GM18508 (cell line): ENCODE measurements at regions not wholly inside any gene's neighbourhood (a gene's known extent, or its start where the extent isn't known, plus 50 kb on each side); places are given as distances from the start of the nearest gene placed in this dataset.

ENCODE experiments used
- ATAC-seq: cut with Tn5 transposase; IDR thresholded peaks from one replicate; pipeline ENCODE4 v1.9.1; 2021; ENCODE audit warnings: moderate number of reproducible peaks; ENCODE audit not compliant: insufficient read depth, unreplicated experiment

DNA sequence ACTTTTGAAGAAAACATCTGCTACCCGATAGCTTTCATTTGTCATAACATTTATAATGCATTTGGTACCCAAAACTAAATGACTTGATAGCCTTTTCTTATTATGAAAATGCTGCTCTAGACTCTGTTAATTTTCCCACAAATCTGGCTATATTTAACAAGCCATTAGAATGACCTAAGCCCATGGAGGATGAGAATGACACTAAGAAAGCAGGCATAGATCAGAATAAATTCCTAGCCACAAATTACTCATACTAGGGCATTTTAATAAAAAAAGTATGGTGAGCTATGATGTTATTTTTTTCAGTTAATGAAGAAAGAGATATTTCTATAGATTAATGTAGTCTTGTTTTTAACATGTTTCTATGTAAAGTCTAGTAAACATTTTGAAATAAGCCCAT is 1728.3 kb downstream of the SUCLG1 start:
- ATAC-seq: no peak

- no peak for ATAC-seq
These were observed 1731.0 kb downstream of the SUCLG1 start for GRCh38 chr2:82728090-82728489.

DNA sequence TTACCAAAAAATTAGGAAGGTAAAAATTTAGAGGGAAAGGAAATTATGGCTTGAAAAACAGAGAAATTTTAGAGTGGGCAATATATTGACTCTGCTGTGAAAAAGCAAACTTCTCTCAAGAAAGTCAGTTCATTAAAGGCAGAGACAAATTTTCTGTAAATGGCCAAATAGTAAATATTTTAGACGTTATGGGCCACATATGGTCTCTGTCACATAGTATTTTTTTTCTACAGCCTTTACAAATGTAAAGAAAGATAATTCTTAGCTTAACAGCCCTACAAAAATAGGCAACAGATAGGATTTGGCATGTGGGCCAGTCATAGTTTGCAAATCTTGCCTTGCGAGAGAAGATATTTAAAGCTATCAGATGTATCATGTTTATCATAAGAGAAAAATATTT is 1750.4 kb downstream of the SUCLG1 start:
- ATAC-seq: no peak

DNA sequence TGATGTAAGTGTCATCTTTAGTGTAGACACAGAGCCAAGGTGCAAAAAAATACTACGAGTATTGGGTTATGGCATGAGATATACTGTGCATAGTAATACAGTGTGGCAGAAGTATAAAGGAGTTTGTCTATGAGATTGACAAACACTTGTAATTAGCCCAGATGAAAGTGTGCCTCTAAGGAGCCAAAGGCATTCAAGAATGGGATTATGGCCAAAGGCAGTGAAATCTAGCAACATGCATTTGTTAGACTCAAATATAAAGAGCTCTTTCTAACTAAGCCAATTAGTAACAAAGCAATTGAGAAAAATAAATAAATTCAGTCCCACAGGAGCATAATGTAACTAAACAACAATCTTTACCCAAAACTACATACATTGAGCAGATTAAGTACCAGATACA is 1761.8 kb downstream of the SUCLG1 start:
- ATAC-seq: no peak

GRCh38 chr2:82694431-82694830 is 1764.6 kb downstream of the SUCLG1 start:
- ATAC-seq: no peak

- no peak for ATAC-seq
These were observed 1768.2 kb downstream of the SUCLG1 start for GRCh38 chr2:82690757-82691411.

DNA sequence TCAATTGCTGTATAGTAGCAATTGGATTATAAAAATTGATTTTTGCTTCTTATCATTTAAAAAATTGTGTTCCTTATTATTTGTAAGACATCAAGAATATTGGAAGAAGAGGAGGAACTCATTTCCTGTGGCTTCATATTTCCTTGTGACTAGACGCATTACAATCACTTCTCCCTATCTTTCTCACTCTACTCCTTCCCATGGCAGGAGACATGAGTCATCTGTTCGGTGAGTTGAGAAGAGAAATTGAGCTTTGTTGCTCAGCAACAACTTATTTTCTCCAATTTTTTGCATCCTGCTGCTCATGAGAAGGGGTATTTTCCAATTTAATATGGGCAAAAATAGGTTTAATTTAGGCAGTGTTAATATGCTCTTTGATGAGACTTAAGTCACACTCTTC is 1783.9 kb downstream of the SUCLG1 start:
- ATAC-seq: no peak

- no peak for ATAC-seq
These were observed 1784.4 kb downstream of the SUCLG1 start for GRCh38 chr2:82674652-82675051.

DNA sequence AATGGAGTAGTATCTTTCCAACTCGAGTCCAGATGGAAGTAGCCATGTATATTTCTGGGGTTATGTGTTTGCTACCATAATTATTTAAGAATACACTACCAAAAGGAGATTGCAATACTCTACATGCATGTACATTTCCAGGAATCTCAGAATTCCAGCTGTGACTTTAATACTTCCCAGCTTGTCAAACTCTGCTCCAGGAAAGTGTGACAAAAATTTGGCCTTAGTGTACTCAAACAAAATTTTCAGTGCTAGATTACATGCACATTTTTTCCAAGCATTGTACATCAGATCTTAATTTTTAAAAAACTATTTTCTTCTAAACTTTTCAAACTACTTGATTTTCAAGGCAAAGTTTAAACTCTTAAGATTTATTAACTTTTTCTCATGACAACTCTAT is 1791.6 kb downstream of the SUCLG1 start:
- no peak for ATAC-seq

- no peak for ATAC-seq
These were observed 1793.4 kb downstream of the SUCLG1 start for GRCh38 chr2:82665691-82666090.

GRCh38 chr2:82657106-82657505 is 1802.0 kb downstream of the SUCLG1 start:
- ATAC-seq: no peak

DNA sequence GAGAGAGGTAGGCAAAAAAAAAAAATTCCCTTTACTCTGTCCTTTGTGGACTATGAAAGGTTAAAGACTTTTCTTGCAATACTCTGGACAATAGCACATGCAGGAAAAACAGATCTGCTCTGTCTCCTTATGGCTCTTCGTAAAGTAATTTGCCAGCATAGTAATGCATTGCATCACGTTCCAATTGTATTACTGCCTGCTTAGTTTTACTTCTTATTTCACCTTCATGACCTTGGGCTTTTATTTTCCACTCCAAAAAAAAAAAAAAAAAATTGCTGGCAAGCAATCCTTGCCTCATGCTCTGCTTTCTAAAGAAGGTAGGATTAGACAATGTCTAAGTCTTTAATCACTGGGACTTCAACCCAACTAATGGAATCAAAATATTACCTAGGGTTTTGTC is 1802.7 kb downstream of the SUCLG1 start:
- no peak for ATAC-seq

GRCh38 chr2:82652117-82652516 is 1807.0 kb downstream of the SUCLG1 start:
- no peak for ATAC-seq

DNA sequence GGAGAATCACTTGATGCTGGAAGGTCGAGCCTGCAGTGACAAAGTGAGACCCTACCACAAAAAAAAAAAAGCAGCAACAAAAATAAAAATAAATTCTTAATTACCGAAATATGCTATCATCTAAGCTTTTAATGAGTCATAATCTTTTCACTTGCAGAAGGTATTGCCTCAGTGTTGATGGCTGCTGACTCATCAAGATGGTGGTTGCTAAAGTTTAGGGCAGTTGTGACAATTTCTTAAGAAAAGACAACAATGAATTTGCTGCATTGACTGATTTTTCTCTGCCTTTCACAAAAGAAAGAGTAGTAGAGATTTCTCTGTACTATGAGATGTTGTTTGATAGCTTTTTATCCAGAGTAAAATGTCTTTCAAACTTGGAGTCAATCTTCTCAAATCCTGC is 1809.0 kb downstream of the SUCLG1 start:
- no peak for ATAC-seq

DNA sequence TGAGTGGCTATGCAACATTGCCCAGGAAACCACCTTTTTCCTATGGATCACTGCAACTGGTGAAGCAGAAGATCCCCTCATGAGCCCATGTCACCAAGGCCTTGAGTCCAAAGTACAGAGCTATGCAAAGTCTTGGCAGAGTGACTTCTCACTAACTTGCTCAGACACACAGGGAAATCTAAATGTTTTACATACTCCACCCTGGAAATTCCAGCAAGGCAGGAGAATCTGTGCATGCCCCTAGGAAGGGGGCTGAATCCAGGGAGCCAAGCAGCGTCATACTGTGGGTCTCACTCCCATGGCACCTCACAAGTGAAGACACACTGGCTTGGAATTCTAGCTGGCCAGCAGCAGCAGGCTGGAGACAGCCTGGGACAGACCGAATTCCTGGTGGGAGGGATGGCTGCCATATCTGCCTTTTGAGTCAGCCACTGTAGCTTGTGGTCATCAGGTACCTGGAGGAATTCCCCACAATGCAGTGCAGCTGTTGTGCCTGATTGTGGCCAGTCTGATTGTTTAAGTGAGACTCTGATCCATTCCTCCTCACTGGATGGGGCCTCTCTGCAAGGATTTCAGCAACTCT is 1817.4 kb downstream of the SUCLG1 start:
- ATAC-seq: no peak

DNA sequence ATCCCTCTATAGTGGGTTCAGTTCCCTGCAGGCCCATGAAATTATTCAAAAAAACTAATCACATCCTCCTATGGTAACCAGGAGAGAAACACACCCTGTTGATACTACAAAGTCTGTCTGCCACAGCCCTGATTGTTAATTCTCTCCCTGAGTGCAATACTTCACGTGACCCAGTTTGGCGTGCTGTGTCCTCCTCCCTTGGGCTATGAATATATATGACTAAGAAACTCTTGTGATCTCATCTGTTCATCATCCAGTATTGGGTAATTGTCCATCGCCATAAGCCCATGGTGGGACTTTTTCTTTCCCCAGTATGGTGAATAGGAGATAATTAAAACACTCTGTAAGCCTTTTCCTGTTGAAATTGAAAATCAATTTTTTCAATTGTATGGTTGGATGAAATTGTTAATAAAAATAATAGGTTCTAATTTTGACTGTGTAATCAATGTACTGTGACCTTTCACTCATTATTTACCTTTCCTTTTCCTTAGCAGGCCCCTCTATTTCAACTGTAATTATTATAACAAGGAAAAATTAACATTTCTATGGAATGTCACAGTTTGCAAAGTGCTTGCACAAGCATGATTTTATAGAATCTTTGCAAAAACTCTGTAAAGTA is 1822.6 kb downstream of the SUCLG1 start:
- ATAC-seq: no peak

GRCh38 chr2:82599021-82599420 is 1860.1 kb downstream of the SUCLG1 start:
- ATAC-seq: no peak

- no peak for ATAC-seq
These were observed 1862.5 kb downstream of the SUCLG1 start for GRCh38 chr2:82596581-82596980.

- no peak for ATAC-seq
These were observed 1867.4 kb downstream of the SUCLG1 start for GRCh38 chr2:82591718-82592117.

- no peak for ATAC-seq
These were observed 1882.4 kb downstream of the SUCLG1 start for GRCh38 chr2:82576656-82577055.

DNA sequence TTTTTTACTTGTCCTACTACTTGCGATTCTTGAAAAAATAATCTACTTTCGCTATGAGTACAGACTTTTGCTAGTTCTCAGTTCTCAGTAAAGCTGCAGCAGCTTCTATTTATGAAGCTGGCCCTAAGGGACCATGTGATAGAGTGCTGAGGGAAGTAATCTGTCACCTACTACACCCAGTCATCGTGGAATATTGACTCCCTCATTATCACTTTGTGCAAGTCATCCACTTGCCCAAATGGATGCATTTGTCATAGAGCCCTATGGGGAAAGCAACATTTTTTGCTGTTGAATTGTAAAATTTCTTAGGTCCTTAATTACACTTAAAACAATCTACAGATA is 1919.8 kb downstream of the SUCLG1 start:
- no peak for ATAC-seq
